Hematopoietic multipotent progenitor cell treated with erythropoietin and hydrocortisone succinate and interleukin-3 and kit ligand, for 17 days (in vitro differentiated cells): ENCODE measurements at regions not wholly inside any gene's neighbourhood (a gene's known extent, or its start where the extent isn't known, plus 50 kb on each side); places are given as distances from the start of the nearest gene placed in this dataset.

ENCODE experiments used
- DNase-seq: peaks from one replicate; pipeline ENCODE4 v3.0.0-alpha.2; 2015; ENCODE audit warnings: low spot score

DNA sequence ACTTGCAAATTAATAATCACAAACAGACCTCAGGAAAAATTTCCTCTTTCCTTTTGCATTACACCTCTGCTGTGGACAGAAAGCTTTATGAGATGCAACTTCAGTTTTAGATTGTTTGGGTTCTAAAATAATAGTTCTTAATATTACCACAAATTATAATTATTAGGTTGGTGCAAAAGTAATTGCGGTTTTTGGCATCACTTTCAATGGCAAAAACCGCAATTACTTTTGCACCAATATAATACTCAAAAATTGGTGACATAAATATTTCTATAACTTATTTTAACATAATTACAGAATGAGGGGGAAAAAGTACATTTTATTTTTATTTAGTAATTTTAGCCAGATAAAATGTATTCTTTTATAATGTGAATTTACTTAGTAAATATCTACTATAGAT lies 804.4 kb upstream of the FAM98A start:
- no peak for DNase-seq

GRCh38 chr2:34402376-34402775 lies 803.3 kb upstream of the FAM98A start:
- DNase-seq = no peak

GRCh38 chr2:34401186-34401585 lies 802.1 kb upstream of the FAM98A start:
- no peak for DNase-seq

- DNase-seq = no peak
These were observed 789.3 kb upstream of the FAM98A start for GRCh38 chr2:34388446-34388845.

DNA sequence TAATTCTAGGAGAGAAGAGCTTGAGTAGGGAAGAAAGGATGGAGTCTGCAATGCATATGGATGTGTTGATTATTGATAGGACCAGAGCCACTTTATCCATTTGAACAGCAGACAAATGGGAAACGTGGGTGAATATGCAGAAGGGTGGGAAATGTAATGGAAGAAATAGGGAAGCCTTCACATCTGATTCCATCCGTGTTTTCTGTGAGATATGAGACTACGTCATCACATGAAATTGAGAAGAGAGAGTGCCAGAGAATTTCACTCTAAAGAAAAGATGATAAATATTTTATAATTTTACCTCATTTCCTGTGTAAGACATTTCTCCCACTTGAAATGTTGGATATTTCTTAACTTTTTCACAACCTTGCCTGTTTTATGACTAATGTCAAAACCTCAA lies 788.4 kb upstream of the FAM98A start:
- no peak for DNase-seq

DNA sequence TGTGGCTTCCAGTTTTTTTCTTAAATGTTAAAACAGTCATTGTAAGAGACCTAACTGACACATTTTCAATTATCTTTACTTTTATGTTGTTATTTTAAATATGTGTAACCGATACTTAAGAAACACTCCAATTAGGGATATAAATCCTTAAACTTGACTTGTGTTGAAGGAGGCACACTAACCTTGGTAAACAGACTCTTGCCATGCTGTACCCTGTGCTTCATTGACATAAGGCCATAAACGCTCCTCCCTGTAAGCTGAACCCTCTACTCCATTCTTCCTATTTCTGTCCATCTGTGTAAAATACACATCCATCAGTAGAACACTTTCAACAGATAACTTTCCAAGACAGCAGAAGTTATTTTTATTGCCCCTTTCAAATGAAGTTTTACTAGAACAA lies 780.5 kb upstream of the FAM98A start:
- no peak for DNase-seq

DNA sequence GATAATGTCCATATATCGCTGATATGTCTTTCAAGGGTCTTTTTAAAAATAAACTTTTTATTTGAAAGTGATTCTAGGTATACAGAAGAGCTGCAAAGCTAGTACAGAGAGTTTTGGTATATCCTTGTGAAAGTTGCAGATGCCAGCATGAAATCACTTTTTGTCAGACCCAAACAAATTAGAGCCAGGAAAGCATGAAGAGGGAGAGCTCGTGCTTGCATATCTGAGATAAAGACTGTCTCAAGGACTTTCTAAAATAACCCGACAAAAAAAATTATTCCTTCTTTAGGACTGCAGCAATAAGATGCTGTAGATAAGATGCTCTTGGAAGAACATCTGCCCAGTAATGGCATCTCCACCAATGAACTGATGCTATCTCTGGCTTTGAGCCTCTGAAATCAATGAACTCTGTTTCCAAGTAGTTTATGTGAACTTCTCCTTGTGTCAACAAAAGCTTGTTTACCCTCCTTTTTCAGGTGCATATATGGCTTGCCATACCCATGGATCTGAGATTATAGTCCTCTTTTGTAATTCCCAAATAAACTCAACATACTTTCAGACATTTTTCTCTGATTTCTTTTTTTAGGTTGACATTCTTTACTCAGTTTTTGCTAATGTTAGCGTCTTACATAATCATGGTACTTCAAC lies 774.6 kb upstream of the FAM98A start:
- DNase-seq = no peak

GRCh38 chr2:34372967-34373366 lies 773.9 kb upstream of the FAM98A start:
- no peak for DNase-seq

DNA sequence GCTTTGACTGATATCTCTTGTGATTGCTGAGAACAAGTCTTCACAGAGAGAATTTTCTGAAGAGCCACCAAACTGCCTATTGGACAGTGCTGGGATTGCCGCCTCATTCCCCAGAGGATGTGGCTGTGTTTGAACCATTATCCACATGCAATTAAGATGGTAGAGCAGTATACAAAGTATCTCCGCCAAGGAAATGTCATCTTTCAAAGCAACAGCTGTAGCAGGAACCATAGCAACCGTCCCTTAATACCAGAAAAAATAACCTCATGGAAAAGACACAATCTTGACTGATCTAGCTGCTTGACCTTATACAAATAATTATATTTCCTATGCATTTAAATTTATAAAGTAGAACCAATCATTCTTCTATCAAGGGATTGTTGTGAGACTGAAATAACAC lies 772.6 kb upstream of the FAM98A start:
- no peak for DNase-seq

DNA sequence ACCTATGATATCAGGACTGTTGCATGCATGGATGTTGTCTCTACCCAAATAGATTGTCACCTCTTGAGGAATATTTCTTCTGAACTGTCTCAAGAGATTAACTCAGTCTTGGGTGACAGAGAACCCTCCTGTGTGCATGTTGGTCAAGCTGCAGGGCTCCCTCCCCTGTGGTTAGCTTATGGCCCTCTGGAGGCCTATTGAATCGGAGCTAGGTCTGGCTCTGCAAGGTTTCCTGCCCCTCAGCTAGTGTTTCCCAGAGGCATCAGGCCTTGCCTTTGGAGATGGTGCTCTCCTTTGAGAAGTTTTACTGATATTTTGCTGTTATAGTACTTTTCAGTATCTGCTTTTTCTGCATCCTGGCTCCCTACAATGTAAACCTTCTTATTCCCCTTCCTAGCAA lies 769.2 kb upstream of the FAM98A start:
- no peak for DNase-seq

DNA sequence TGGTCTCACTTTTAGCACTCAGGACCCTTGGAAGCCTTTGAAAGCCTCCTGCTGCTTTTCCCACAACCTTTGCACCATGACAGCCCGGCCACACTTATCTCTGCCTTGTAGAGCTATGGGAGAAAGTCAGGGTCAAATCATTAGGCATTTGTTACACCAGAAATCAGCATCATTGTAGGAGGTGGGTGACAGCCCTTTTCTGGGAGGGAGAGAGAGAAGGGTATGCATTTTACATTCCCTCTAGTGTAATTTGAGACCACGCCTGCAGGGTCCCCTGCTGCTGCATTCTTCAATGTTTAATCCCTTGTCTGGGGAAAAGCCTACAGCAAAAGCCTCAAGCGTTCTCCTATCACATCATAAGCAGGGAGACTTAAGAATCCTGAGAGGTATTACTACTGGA lies 766.8 kb upstream of the FAM98A start:
- DNase-seq = no peak

GRCh38 chr2:34365512-34365911 lies 766.4 kb upstream of the FAM98A start:
- DNase-seq = no peak

DNA sequence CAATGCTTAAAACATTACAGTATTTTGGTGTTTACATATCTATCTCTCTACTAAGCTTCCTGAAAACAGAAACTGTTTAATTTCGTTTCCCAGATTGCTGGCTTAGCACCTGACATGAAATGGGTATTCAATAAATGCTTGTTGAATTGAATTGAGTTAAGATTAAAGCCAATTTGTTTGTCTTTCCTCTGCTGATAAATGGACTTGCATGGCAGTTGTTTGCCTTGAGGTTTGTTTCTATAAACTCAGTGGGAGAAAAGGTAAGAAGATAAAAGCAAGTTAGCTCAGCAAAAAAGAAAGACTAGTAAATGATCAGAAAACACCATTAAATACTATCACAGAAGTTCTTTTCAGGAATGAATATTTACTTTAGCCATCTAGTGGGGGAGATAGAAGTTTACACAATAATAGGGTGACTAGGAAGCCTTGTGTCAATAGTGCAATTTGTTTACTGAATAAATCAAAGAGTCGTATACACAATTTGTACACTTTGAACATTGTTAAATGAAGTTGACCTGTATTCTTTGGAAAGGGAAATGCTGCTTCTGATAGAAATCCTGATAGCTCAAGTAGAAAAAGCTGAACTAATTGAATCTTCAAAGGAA lies 754.5 kb upstream of the FAM98A start:
- DNase-seq = no peak

GRCh38 chr2:34349527-34349926 lies 750.4 kb upstream of the FAM98A start:
- DNase-seq = no peak

GRCh38 chr2:34345030-34345429 lies 745.9 kb upstream of the FAM98A start:
- DNase-seq = no peak

DNA sequence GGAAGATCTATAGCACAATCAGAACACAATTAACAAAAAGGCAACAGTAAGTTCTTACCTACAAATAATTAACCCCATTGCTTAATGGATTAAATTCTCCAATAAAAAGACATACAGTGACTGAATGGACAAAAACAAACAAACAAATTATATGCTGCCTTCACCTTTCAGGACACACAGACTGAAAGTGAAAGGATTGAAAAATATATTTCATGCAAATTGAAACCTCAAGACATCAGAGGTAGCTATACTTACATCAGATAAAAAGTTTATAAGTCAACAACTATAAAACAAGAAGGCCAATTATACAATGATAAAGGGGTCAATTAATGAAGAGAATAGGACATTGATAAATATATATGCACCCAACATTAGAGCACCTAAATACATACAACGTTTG lies 741.2 kb upstream of the FAM98A start:
- no peak for DNase-seq

- DNase-seq = no peak
These were observed 738.6 kb upstream of the FAM98A start for GRCh38 chr2:34337735-34338134.

DNA sequence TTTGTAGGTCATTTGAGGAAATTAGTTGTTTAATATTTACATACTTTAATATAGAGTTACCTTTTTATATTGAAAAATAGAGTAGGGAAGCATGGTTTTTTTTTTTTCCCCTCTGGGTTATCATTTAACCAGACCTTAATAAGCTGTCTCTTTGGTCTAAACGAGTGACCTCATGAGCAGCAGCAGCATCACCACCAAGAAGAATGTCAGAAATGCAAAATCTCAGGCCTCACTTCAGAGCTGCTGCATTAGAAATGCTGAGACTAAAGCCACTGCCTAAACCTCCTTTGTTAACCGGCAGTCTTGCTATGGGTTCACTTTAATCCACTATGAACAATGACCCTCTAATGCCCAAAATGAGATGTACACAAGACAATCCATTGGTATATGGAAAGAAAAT lies 733.7 kb upstream of the FAM98A start:
- DNase-seq = no peak

- no peak for DNase-seq
These were observed 721.0 kb upstream of the FAM98A start for GRCh38 chr2:34320056-34320455.

GRCh38 chr2:34317797-34318196 lies 718.7 kb upstream of the FAM98A start:
- no peak for DNase-seq

DNA sequence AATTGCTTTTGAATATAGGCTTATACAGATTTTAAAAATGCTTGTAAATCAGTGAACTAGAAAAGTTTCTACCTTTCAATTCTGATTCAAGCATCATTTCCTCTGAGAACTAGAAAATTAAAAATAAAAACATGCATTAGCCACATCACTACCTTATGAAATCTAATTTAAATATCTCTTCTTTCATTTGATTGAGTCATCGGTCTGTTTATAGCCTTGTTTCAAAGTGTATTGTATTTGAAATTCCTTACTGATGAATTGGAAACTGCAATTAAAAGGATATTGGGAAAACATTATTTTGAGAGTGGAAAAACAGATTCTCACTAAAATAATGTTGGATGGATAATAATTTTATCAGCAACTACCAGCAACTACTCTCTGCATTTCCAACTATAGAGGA lies 717.7 kb upstream of the FAM98A start:
- no peak for DNase-seq

- DNase-seq = no peak
These were observed 712.7 kb upstream of the FAM98A start for GRCh38 chr2:34311816-34312215.

- DNase-seq = no peak
These were observed 709.0 kb upstream of the FAM98A start for GRCh38 chr2:34308140-34308539.

GRCh38 chr2:34307636-34308035 lies 708.5 kb upstream of the FAM98A start:
- no peak for DNase-seq
